ENCODE measurements at regions not wholly inside any gene's neighbourhood (a gene's known extent, or its start where the extent isn't known, plus 50 kb on each side); places are given as distances from the start of the nearest gene placed in this dataset.
"Not testable (repeated sequence)": the region's sequence is repeated elsewhere in the genome, so short reads cannot be mapped to it uniquely, and the experiment has no call there.

DNA sequence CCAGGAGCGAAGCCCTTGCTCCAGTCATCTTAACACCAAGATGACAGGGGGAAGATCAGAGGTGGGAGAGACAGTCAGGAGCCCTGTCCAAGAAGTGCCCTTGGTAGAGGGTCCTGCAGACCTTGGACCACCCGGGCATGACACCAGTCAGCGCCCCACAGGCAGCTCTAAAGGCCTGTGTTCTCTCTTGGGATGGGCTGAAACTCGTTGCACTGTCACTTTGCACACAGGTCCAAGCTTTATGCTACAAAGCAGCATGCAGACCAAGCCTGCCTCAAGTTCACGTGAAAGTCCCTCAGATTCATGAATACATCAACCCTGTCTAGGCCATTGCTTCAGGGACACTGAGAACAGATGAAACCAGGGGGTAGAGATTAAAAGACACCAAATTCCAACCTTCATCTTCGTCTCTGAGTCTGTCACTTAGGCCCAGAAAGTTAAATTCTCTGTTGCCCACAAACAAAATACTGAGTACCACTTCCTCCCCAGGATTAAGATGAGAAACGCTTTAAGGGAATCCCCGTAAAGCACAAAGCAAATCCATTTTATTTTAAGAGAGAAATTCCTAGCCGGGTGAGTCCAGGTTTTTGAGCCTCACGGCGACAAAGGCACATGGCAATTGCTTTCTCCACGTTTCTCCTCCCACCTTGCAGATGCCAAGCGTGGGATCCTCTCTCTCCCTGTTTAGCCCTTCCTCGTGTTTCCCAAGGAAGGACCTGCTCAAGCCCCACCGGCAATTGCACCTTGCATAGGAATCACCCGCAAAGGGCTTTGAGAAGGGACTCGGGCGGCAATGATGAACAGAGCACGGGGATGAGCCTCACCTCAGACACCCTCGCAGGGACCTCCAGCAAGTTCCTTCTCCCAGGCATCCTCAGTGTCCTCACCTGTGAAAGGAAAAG, 75.0 kb upstream of the ID2 start:
- no peak for DNase-seq

DNA sequence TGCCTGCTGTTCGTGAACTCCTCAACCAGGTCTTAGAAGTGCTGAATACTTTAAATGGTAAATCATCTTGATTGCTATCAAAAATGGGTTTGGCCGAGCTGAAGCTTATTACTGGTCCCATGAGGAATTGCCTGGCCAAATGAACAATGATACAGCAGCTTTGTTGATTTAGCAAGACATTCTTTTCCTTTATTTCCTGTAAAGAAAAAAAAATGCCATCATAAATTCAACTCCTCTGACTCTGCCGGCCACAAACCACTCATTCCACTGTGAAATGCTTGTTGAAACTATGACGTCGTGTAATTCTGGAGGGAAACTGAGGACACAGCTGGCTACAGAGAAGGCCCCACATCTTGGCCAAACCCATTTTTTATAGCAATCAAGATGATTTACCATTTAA, 74.2 kb upstream of the ID2 start:
- no peak for DNase-seq

DNA sequence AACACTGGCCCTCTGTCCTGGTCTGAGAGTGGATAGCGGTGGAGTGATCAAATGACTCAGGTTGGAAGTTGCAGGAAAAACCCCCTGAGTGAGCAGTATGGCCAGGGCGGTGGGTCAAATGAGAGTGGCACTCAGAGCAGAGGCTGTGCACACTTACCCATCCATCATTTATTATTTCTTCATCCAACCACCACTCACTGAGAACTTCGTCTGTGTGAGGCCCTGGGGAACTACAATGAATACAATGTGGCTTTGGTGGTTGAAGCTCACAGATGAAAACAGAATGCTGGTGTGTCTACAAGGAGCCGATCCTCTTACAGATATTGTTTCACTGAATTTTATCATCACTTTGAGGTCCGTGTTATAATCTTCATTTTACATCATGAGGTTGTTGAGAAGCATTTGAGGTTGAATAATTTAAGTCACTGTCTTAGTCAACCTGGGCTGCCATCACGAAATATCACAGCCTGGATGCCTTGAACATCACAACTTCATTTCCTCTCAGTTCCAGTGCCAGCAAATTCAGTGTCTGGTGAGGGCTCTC, 73.4 kb upstream of the ID2 start:
- peak; percentile 33 to 45 for DNase-seq

DNA sequence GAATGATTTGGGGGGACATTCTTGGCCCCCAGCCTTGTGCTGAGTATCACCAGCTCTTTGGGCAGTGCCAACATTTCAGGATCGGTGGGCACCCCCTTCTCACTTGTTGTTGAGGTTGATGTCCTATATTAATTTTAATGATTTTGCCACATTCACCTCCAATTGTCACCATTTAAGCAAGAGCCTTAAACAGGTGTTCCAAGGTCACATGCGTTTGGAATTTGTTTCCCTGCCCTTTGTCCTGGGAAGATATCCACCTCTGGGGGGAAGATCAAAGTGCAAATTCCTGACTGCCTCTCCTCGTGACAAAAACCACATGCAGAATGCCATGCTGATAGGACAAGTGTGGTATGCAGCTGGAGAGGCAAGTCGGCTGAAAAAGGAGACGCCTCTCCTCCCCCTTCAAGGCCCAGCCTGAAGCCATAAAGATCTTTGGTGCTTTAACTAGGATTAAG, 72.5 kb upstream of the ID2 start:
- DNase-seq = no peak

DNA sequence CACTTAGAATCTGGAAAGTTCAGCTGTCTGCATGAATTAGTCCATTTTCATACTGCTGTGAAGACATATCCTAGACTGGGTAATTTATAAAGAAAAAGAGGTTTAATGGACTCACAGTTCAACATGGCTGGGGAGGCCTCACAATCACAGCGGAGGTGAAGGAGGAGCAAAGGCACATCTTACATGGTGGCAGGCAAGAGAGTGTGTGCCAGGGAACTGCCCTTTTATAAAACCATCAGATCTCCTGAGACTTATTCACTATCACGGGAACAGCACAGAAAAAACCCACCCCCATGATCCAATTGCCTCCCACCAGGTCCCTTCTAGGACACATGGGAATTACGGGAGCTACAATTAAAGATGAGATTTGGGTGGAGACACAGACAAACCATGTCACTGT, 71.1 kb upstream of the ID2 start:
- DNase-seq = not testable (repeated sequence)

DNA sequence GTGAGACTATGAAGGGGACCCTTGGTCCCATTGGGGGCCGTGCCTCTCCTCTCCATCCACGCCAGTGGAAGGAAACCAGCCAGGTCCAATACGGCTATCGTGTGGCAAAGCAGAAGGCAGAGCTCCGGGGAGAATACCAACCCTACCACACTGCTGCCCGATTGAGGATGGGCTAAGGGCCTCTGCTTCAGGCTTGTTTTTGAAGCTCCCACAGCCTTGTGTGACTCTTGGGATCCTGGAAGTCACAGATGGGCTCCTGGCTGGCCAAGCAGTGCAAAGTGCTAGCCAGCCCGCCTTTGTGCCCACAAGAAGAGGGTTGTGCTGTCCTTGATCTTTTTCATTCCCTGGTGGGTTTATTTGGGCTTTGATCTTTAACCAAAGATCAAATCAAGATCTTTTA, 70.6 kb upstream of the ID2 start:
- no peak for DNase-seq

DNA sequence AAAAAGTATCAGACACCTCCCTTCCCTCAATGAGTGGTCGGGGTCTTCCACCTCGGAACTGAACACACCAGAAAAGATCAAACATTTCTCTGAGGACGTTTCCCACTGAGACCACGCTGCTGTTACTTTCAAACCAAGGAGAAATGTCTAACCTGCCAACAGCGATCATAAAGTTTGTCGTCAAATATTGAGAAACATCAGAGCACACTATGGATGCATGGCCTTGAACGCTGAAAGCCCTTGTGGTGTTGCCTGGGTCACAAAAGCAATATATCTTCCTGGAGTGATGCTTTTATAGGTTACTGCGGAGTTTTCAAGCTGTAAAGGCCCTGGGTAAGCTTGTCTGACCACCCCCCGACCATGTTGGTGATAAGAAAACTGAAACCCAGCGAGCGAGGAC, 70.2 kb upstream of the ID2 start:
- DNase-seq = no peak

DNA sequence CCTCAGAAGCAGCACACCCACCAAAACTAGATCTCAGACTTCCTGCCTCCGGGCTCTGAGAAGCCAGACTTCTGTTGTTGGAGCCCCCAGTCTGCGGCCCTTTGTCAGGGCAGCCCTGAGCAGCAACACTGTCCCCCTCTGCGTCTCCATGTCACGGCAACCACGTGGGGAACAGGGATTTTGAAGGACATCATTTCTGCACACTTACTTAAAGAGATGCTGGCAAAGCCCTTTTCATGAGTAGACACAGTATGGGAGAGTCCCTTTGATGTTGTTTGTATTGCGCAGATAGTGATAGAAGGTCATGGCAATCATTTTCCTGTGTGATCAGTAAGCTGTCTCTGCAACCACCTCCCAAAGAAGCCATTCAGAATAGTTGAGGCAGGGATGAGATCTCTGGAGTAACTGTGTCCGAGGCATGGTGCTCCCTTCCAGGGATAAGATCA, 69.1 kb upstream of the ID2 start:
- no peak for DNase-seq

DNA sequence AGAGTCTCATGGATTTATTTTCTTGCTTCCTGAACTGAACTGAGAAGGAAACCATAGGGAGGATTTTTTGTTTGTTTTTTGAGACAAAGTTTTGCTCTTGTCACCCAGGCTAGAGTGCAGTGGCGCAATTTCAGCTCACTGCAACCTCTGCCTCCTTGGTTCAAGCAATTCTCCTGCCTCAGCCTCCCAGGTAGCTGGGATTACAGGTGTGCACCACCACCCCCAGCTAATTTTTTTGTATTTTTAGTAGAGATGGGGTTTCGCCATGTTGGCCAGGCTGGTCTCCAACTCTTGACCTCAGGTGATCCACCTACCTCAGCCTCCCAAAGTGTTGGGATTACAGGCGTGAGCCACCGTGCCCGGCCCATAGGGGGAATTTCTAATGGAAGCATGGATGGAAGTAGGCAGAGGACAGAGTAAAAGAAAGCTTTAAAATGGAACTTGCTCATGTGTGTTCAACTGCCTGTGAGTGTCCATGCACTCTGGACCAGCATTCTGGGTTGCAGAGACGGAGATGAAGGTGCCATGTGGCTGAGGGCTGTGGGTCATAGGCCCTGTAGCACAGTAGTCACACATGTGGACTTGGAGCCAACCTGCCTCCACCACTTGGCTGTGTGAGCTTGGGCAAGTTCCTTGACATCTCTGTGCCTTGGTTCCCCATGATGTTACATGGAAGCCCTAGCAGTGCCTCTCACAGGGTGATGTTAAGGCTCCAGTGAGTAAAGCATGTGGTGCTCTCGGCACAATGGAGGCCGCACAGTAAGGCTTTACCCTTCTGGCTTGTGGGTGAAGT, 68.5 kb upstream of the ID2 start:
- not testable (repeated sequence) for DNase-seq

DNA sequence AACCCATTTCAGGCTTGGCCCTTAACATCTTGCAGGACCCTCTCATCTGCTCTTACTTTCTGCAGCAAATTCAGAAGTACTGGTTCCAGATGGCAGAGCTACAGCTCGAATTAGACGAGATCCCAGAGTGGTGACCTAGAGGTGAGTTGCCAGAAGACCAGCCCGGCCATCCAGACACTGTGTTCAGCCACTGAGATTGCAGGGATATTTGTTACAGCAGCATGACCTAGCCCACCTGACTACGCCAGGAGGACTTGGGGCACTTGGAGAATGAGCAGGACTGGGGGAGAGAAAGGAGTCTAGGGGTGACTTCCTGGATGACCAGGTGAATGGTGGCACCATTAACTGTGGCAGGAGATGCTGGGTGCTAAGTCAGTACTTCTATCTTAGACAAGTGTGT, 67.2 kb upstream of the ID2 start:
- DNase-seq = no peak

DNA sequence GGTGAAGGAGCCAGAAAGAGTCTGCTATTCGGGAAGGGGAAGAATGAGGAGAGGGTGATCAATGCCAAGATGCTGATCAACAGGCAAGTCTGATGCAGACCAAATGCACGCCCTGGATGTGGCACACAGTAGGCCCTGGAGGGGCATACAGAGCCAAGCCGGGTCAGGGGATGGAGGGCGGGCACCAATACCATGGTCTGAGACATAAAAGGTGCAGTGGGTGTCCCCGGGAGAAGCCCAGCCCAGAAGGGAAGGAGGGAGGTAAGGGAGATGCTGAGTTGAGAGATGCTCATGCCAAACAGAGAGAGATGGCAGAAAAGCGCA, 66.6 kb upstream of the ID2 start:
- DNase-seq = no peak

DNA sequence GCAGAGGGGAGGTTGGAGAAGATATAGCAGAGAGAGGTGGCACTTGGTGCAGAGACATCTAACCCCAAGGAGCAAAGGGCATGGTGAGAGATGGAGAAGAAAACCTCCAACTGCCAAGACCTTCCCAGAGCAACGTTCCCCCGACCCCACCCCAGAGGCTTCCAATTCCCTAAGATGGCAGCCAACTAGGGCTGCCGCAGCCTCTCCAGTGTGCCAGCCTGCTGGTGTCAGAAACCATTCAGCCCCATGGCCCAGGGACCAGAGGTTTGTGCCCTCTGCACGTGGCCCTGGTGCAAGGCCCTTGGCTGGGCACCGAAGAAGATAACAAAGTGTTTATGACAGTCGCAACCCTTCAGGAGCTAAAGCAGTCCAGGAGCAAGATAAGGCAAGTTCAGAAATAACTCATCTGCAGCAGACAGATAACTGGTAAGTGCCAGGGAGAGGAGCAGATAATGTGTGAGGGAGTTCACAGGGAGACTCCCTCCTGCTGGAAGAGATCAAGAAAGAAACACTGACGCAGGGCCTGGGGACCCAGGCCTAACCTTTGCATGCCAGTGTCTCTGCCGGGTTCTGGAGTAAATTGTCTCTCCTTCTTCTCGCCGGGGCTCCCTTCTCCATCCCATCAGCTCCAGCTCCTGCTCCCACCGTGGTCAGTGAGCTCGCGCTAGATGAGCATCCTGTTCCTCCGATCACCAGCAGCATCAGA, 66.1 kb upstream of the ID2 start:
- no peak for DNase-seq

DNA sequence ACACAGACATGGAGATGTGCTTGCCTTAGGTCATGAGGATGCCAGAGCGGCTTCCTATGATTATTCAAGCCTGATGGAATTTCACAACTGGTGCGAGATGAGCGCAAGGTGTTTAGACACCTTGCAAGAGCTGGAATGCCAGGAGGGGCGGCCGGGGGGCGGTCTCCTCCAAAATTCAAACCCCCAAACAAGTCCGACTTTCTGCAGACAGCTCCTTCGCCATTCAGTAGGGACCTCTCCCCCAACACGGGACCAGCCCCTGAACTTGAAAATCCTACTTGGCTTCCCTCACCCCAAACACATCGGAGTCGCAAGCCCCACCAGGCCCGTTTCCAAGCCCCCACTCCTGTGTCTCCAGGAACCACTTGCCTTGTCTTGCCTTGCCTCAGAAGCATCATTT, 64.8 kb upstream of the ID2 start:
- DNase-seq = no peak

DNA sequence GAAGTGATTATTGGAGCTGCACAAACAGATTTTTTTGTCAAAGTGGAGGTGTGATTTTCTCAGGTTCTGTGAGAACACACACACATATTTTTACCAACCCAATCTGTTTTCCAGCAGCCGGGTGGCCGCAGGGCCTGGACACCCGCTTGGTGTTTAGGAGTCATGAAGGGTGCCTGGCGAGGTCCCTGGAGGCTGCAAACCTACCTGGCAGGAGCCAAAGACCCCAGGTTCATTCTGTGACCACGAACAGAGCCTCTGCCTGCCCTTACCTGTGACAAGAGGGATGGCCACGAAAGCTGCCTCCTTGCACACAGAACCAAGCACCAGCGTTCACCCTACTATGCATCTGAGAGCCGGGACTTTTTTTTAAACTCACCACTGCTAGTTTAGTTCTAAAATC, 64.3 kb upstream of the ID2 start:
- no peak for DNase-seq

DNA sequence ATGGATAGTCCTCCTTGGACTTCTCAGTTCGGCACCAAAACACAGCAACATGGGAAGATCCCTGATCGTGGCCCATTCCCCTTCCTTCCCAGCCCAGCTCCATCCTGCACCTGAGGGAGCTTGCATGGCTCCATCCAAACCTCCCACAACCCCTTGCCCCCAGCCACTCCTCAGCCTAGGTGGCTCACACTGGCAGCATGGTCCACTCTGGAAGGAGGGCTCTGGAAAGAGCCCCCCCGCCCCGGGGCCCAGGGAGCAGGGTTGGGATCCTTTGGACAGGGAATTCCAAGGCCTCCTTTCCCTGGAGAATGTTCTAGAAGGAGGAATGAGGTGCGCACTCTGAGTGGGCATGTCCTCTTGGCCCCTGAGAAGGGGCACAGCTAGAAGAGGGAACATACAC, 62.8 kb upstream of the ID2 start:
- DNase-seq = no peak

DNA sequence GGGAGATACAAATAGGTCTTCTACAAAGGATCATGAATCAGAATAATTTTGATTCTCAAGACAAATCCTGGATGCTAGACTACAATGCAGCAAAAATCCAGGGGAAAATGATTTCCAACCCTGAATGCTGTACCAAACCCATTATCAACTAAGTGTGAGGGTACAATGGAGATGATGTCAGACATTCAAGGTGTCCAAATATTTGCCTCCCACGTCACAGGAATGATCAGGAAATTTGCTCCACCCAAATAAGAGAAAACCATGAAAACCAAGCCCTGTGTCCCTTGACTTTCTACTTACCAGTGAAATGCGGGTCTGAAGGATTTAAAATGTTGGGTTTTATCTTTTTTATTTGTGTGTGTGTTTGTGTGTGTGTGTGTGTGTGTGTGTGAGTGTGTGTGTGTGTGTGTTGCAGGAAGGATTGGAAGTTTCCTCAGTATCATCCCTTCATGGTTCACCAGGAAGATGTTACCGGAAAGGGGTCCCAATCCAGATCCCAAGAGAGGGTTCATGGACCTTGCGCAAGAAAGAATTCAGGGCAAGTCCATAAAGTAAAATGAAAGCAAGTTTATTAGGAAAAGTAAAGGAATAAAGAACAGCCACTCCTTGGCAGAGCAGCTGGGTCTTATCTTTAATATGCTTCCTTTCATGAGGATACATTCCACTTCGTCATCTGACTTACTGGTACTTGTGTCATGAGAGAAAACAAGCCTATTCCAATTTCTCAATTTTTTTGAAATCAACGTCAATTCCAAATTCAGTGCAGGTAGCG, 61.1 kb upstream of the ID2 start:
- DNase-seq = no peak

DNA sequence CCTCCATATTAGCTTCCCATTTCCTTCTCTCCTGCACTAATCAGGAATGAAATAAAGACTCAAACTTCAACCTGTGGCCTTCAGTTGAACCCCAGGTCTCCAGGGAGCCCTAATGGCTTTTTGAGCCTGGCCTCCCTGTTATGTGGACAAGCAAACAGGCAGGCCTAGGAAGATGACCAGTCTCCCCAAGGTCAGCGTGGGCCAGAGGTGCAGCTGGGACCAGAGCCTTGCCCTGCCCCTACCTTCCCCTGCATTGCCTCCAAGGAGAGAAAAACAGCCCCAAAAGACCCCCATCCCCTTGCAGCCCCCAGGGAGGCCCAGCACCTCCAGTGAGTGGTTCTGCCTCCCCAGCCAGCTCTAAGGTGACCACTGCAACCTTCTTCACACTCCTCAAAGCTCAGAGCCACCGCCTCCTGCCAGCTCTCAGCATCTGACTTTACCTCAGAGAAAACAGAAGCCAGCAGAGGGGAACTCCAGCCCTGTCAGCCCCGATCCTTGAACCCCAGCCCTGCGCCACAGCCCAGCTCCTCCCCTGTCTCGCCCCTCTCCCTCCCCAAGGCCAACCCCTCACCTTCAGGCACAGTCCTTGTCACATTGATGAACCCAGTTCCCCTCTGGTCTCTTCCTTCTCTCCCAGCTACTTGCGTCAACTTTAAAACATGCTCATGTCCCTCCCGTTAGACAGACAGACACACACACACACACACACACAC, 59.5 kb upstream of the ID2 start:
- no peak for DNase-seq

DNA sequence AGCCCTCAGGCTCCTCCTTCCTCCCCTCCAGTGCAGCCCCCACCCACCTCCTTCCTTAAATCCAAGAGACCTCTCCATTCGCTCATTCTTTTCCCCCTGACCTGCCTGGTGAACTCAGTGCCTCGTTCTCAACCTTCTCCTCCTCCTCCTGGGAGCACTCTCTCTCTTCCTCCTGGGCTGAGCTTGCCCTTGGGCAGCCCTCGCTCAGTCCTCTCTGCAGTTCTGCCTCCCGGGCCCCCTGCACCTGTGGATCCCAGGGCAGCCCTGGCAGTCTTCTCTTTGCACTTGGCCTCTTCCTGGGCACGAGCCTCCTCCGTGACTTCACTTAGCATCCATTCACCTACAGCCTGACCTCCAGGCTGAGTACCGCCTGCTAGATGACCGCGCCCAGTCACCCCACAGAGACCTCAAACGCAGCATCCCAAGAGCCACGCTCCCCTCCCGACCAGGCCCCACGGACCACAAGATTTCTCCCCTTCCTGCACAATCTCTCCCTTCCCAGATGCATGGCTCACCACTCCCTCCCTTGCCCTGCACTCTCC, 58.9 kb upstream of the ID2 start:
- no peak for DNase-seq

DNA sequence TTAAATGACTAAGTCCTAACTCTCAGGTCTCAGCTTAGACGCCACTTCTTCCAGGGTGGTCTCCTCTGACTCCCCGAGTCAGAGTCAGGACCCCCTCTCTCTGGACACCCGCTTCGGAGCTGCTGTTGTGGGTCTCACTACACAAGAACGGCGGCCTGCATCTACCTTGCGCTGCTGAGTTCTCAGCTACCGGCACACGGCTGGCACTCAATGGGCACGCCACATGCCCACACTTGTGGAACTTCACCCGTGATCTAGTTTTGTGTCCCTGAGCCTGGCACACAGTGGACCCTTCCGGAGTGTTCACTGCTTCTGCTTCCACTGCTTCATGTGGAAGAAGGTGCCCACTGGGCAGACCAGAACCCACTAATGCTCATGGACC, 58.3 kb upstream of the ID2 start:
- no peak for DNase-seq

DNA sequence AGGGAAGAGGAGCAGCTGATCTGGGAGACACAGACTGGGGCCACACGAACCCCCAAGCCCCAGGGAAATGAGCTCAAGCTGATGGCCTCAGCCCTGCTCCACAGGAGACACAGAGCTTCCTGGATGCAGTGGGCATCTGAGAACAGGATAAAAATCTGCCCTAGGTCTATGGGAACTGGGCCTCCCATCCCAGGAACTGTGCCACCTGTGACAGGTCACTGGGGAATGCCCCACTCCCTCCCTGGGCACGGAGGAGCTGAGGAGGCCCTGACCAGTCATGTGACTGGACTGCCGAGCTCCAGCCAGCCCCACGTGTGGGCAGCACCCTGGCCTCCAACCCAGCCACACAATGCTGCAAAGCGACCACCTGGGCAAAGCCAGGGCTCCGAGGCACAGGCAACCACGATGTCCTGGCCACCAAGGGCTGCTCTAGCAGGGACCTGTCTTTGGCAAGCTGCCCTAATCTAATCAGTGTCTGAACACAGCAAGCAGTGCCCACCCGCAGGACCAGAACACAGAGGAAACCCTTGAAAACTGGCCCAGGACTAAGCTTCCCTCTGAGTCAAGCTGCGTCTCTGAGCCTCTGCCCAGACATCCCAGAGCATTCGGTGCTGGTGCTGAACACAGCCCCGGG, 57.8 kb upstream of the ID2 start:
- no peak for DNase-seq

DNA sequence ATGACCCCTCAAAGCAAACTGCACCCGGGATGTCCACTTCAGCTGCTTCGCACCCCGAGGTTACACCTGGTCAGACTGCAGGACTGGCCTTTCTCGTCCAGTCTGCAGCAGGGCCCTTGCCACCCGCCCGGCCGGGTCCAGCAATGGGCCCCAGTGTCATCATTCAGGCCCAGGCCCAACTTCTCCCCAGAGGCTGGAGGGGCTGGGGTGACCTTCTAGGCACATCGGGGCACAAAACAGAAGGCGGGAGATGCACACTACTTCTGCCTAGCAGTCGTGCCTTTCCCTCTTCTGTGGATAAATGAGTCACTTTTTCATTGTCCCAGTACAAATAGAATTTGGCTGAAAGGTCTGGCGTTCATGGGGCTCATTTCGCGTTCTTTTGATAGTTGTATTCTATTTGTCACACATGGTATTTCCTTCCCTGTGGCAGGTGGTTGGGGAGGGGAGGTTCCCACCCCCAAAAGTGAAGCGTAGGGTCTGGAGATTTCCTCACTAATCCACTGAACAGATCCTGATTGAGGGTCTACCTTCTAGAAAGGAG, 56.9 kb upstream of the ID2 start:
- no peak for DNase-seq

Data from activated CD4-positive, alpha-beta T cell treated with anti-CD3 and anti-CD28 coated beads, Interleukin-2, amount 50 U/mL, for 48 hours (primary cell).